Ramos (cell line): ENCODE measurements at regions not wholly inside any gene's neighbourhood (a gene's known extent, or its start where the extent isn't known, plus 50 kb on each side); places are given as distances from the start of the nearest gene placed in this dataset.

Experiments used
- in situ Hi-C: fragments of 300-500 bp; cut with MboI; formaldehyde crosslinking; loops from one replicate; pipeline ENCODE4 v1.14.3; 2022; ENCODE audit warnings: low sequenced_read_pairs; ENCODE audit not compliant: unreplicated experiment

- in situ Hi-C loops, result no loop called here
Observed at GRCh38 chr1:57721001-57721400, 297.1 kb upstream of the DAB1 start.

GRCh38 chr1:57719274-57719673 lies 295.4 kb upstream of the DAB1 start:
- in situ Hi-C loops, result no loop called here

- in situ Hi-C loops, result no loop called here
Observed at GRCh38 chr1:57713501-57713900, 289.6 kb upstream of the DAB1 start.

GRCh38 chr1:57712846-57713245 lies 289.0 kb upstream of the DAB1 start:
- in situ Hi-C loops, result no loop called here

DNA sequence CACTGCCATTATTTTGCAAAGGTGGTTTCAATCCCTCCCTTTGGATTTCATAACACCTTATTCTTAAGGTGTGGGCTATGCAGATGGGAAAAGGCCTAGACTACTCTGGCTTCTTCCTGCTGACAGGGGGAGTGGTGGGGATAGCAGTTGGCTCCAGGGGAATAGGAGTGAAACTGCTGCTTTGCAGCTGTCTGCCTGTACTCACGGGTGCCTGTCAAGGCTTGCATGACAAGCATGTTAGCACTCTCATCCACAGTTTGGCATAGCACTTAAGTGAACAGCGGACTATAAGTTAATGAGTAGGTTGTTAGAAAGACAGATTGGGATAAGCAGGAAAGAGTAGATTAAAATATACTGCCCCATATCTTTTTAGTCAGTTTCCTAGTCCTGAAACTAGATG lies 287.5 kb upstream of the DAB1 start:
- in situ Hi-C loops, result no loop called here

DNA sequence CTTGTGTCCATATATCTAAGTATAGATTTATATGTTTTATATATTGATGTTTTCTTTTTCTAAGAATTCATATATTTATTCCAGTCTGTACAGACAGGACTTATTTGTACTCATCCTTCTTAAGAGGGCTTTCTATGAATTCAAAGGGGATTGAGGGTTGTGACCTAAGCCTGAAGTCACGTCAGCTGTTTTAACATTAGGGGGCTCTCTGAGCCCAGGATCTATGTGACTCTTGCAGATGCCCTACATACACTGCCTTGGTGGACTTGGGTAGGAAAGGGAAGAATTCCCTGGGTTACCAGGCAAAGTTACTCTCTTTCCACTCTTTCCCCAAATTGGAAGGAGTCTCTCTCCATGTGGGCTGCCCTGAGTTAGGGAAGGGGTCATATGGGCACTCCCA lies 283.8 kb upstream of the DAB1 start:
- in situ Hi-C loops, result no loop called here

GRCh38 chr1:57704811-57705210 lies 281.0 kb upstream of the DAB1 start:
- in situ Hi-C loops, result no loop called here

DNA sequence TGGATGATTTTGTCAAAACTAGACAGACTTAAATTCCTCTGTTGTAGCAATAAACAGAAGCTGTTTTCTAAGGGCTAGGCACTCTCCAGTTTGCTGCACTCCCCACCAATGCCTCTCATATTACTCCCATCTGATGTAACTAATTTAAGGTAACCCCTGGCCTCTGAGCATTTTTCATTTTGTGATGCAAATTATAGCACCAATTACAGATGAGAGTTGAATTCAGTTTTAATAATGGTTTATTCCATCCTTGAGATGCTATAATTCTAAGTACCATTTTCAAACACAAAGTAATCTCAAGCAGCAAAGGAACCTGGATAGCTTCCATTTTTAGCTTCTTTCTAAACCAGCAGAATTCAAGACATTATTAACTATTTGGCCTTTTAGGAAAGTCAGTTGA lies 280.4 kb upstream of the DAB1 start:
- in situ Hi-C loops, result no loop called here

DNA sequence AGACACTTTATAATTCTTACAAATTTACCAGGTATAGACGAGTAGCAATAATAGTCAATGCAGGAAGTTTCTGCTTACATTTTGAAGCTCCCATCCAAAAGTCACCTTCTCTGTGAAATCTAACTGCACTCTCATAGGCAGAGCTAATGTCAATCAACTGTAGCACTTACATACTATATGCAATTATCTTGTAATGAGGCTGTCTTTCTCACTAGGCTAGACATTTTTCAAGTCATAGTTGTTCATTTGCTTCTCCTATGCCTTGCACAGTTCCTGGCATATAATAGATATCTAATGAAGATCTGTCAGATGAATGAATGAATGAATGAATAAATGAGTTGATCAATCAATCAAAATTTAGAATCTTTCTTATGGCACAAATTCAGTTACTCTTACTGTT lies 273.0 kb upstream of the DAB1 start:
- in situ Hi-C loops, result no loop called here

GRCh38 chr1:57696043-57696442 lies 272.2 kb upstream of the DAB1 start:
- in situ Hi-C loops, result no loop called here

DNA sequence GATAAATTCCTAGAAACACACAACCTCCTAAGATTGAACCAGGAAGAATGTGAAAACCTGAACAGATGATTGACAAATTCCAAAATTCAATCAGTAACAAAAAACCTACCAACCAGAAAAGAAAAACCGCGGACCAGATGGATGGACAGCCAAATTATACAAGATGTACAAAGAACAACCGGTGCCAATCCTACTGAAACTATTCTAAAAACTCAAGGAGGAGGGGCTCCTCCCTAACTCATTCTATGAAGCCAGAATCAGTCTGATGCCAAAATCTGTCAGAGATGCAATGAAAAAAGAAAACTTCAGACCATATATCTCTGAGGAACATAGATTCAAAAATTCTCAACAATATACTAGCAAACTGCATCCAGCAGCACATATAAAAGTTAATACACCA lies 262.4 kb upstream of the DAB1 start:
- in situ Hi-C loops, result no loop called here

- in situ Hi-C loops, result no loop called here
Observed at GRCh38 chr1:57683037-57683942, 259.4 kb upstream of the DAB1 start.

DNA sequence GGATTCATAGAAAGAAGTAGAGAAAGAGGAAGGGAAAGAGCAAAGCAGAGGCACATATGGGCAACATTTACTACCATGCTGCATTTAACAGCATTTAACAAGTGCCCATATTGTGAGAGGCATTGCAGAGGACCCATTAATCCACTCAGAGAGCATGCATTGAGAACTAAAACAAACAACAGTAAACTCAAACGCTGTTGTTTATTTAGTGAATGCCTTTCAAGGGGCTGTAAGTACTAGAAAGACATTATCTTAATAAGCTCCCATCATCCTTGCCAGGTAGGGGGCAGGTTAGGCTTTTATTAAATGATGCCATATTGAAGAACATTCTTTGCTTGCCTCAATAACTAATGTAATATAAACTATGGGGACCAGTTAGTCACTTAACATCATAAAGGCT lies 254.3 kb upstream of the DAB1 start:
- in situ Hi-C loops, result no loop called here

- in situ Hi-C loops, result no loop called here
Observed at GRCh38 chr1:57675776-57676175, 251.9 kb upstream of the DAB1 start.

DNA sequence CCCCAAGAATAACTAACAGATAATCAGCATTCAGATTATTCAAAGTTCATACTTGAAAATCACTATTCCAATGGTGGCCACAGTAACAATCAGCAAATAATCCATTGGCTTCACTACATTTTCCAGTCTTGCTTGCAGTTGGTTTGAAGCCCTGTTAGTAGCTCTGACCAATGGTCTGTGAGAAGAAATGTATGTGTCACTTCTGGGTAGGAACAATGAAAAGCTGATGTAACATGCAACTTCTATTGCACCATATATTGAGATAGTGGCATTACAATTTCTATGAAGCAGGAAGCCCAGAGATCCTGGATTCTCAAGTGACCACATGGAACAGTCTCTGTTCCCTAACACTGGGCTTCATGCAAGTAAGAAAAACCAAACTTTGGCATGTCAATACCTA lies 250.9 kb upstream of the DAB1 start:
- in situ Hi-C loops, result no loop called here

DNA sequence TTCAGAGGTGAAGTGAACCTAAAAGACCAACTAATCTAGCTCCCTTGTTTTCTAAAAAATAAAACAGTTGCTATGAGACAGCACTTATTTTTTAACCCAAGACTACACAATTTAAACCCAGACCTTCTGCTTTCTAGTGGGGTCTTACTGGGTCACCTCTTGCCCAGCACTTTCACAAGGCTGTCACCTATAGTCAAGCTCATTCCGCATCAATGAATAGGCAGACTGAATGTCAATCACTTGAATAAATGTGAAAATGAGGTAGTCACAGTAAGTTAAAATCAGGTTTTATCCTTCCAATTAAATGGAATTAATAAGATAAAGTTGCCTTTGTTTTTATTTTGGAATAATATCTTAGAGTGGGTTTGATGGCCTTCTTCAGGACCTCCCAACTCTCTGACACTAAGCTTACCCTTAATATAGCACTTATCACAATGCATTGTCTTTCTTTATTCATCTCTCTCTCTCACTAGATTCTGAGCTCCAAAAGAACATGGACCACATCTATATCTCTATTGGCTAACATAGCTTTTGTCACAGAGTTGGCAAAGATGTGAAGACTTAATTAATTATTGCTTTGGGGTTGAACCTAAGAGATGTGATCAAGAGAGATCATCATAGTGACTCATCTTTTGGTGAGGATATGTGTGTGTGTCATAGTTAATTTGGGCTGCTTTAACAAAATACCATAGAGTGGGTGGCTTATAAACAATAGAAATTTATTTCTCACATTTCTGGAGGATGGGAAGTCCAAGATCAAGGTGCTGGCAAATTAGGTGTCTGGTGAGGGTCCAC lies 248.7 kb upstream of the DAB1 start:
- in situ Hi-C loops, result no loop called here

- in situ Hi-C loops, result no loop called here
Observed at GRCh38 chr1:57671750-57672149, 247.9 kb upstream of the DAB1 start.

- in situ Hi-C loops, result no loop called here
Observed at GRCh38 chr1:57659804-57660203, 235.9 kb upstream of the DAB1 start.

- in situ Hi-C loops, result no loop called here
Observed at GRCh38 chr1:57655161-57655560, 231.3 kb upstream of the DAB1 start.

GRCh38 chr1:57644667-57645066 lies 220.8 kb upstream of the DAB1 start:
- in situ Hi-C loops, result no loop called here

DNA sequence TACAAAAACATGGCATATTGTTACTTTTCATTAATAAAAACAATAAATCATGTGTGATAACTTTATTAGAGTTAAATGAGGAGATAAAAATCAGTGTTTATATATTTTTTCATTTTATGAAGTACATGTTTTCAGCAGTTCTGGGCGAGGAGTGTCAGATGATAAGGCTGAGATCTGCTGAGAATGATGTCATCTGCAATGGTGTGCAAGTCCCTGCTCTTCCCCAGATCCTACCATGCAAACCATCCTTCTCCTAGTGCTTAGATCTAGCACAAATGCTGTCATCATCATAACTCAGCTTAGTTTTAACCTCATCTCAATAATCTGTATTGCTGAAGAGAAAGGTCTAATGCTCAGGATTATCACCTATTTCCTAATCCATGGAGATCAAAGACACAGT lies 214.4 kb upstream of the DAB1 start:
- in situ Hi-C loops, result no loop called here

- in situ Hi-C loops, result no loop called here
Observed at GRCh38 chr1:57637155-57637554, 213.3 kb upstream of the DAB1 start.
